MCF 10A (cell line): ENCODE measurements at regions not wholly inside any gene's neighbourhood (a gene's known extent, or its start where the extent isn't known, plus 50 kb on each side); places are given as distances from the start of the nearest gene placed in this dataset.

Experiments used
- BruUV-seq: library from RNA; stranded (reverse); fragments of 400-500 nt; replicated peaks from 2 replicates; lab custom pipeline; 2021; lab: Mats Ljungman, UMichigan
- CTCF ChIA-PET: fragments of 300-600 bp; sonication (Branson Sonifier 250); formaldehyde crosslinking; extraction: SDS; loops from one replicate; lab custom pipeline; 2021; ENCODE audit warnings: antibody characterized with exemption, inconsistent platforms; lab: Yijun Ruan, JAX
- POLR2A ChIA-PET: fragments of 300-600, 350-650 bp; sonication (Branson Sonifier 250); formaldehyde crosslinking; extraction: SDS; loops from one replicate; lab custom pipeline; 2020; ENCODE audit warnings: antibody characterized with exemption, inconsistent platforms; lab: Yijun Ruan, JAX
- DNase-seq: peaks from one replicate; pipeline ENCODE4 v3.0.0-alpha.2; 2018; ENCODE audit not compliant: unreplicated experiment
- H3K27ac Mint-ChIP-seq: one replicate; pipeline ENCODE4 v1.8.0; 2022; ENCODE audit warnings: mild to moderate bottlenecking, low read depth, mixed read lengths; ENCODE audit not compliant: unreplicated experiment
- H3K27me3 Mint-ChIP-seq: one replicate; pipeline ENCODE4 v1.8.0; 2022; ENCODE audit warnings: mixed read lengths; ENCODE audit not compliant: insufficient read depth, unreplicated experiment
- H3K36me3 Mint-ChIP-seq: one replicate; pipeline ENCODE4 v1.8.0; 2022; ENCODE audit warnings: mild to moderate bottlenecking, moderate library complexity, mixed read lengths; ENCODE audit not compliant: insufficient read depth, unreplicated experiment
- H3K4me1 Mint-ChIP-seq: one replicate; pipeline ENCODE4 v1.8.0; 2022; ENCODE audit warnings: mixed read lengths; ENCODE audit not compliant: insufficient read depth, unreplicated experiment
- H3K4me3 Mint-ChIP-seq: one replicate; pipeline ENCODE4 v1.8.0; 2022; ENCODE audit warnings: mild to moderate bottlenecking, moderate library complexity, mixed read lengths; ENCODE audit not compliant: unreplicated experiment
- H3K9me3 Mint-ChIP-seq: one replicate; pipeline ENCODE4 v1.8.0; 2022; ENCODE audit warnings: mixed read lengths; ENCODE audit not compliant: unreplicated experiment
- intact Hi-C: fragments of 100-400 bp; cut with micrococcal nuclease; formaldehyde crosslinking; loops from 2 replicates; pipeline ENCODE4 v1.14.1; 2022
- TF ChIP-seq, protein P1 (sequence below): fragments of 200-600 bp; IDR thresholded peaks from one replicate; pipeline ENCODE4 v1.8.0; 2022; ENCODE audit warnings: antibody characterized with exemption, mild to moderate bottlenecking; ENCODE audit not compliant: unreplicated experiment

GRCh38 chr1:98260412-98260811, 339.6 kb upstream of the DPYD start:
- H3K27ac Mint-ChIP-seq = no peak overlapping the region
- peaks cover 7% of the 10 kb centered on the region for H3K4me1 Mint-ChIP-seq
- H3K9me3 Mint-ChIP-seq = no peaks in the 10 kb centered on the region
- ChIA-PET CTCF (no interaction called here), POLR2A (no interaction called here)
- no peaks in the 10 kb centered on the region for H3K27me3 Mint-ChIP-seq
- no peak for DNase-seq
- H3K36me3 Mint-ChIP-seq = peaks cover 7% of the 10 kb centered on the region
- TF ChIP-seq, protein P1, sequence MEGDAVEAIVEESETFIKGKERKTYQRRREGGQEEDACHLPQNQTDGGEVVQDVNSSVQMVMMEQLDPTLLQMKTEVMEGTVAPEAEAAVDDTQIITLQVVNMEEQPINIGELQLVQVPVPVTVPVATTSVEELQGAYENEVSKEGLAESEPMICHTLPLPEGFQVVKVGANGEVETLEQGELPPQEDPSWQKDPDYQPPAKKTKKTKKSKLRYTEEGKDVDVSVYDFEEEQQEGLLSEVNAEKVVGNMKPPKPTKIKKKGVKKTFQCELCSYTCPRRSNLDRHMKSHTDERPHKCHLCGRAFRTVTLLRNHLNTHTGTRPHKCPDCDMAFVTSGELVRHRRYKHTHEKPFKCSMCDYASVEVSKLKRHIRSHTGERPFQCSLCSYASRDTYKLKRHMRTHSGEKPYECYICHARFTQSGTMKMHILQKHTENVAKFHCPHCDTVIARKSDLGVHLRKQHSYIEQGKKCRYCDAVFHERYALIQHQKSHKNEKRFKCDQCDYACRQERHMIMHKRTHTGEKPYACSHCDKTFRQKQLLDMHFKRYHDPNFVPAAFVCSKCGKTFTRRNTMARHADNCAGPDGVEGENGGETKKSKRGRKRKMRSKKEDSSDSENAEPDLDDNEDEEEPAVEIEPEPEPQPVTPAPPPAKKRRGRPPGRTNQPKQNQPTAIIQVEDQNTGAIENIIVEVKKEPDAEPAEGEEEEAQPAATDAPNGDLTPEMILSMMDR = no peak
- no TSS peak for BruUV-seq
- no peak overlapping the region for H3K4me3 Mint-ChIP-seq
- intact Hi-C loops = no loop called here

DNA sequence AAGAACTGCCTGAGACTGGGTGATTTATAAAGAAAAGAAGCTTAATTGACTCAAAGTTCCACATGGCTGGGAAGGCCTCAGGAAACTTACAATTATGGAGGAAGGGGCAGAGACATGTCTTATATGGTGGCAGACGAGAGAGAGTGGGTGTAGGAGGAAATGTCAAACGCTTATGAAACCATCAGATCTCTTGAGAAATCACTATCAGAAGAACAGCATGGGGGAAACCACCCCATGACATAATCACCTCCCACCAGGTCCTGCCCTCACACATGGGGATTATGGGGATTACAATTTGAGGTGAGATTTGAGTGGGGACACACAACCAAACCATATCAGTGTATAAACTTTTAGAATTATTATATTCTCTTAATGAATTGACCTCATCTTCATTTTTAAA, 335.9 kb upstream of the DPYD start:
- intact Hi-C loops = no loop called here
- ChIA-PET POLR2A (no interaction called here), CTCF (interaction anchor here (0.6 kb wide), 1 partner anchor 149 kb away, joined by 3 read pairs; no protein-coding TSS in a partner anchor)
- Mint-ChIP-seq H3K27ac (no peak overlapping the region), H3K9me3 (no peaks in the 10 kb centered on the region), H3K36me3 (peaks cover 7% of the 10 kb centered on the region), H3K4me3 (no peak overlapping the region), H3K4me1 (no peaks in the 10 kb centered on the region), H3K27me3 (no peaks in the 10 kb centered on the region)
- TF ChIP-seq, protein P1 = no peak
- BruUV-seq = no TSS peak
- DNase-seq = no peak

GRCh38 chr1:98253145-98253544, 332.3 kb upstream of the DPYD start:
- TF ChIP-seq, protein P1 = no peak

GRCh38 chr1:98251497-98251896, 330.7 kb upstream of the DPYD start:
- ChIA-PET POLR2A (no interaction called here), CTCF (no interaction called here)
- Mint-ChIP-seq H3K9me3 (no peaks in the 10 kb centered on the region), H3K36me3 (no peaks in the 10 kb centered on the region), H3K27ac (no peak overlapping the region), H3K4me3 (no peak overlapping the region), H3K4me1 (no peaks in the 10 kb centered on the region), H3K27me3 (no peaks in the 10 kb centered on the region)
- intact Hi-C loops = no loop called here
- BruUV-seq = no TSS peak
- no peak for DNase-seq
- TF ChIP-seq, protein P1 = no peak

More at GRCh38 chr1:98253145-98253544, 332.3 kb upstream of the DPYD start:
- no peaks in the 10 kb centered on the region for H3K9me3 Mint-ChIP-seq
- H3K4me3 Mint-ChIP-seq = no peak overlapping the region
- no TSS peak for BruUV-seq
- no peak for DNase-seq
- no peaks in the 10 kb centered on the region for H3K36me3 Mint-ChIP-seq
- POLR2A ChIA-PET = no interaction called here
- H3K27ac Mint-ChIP-seq = no peak overlapping the region
- no peaks in the 10 kb centered on the region for H3K4me1 Mint-ChIP-seq
- CTCF ChIA-PET = interaction anchor here (0.6 kb wide), 1 partner anchor 148 kb away, joined by 3 read pairs; no protein-coding TSS in a partner anchor
- intact Hi-C loops = no loop called here
- H3K27me3 Mint-ChIP-seq = no peaks in the 10 kb centered on the region
